Stomach (tissue), 8 donors: ENCODE measurements at regions not wholly inside any gene's neighbourhood (a gene's known extent, or its start where the extent isn't known, plus 50 kb on each side); places are given as distances from the start of the nearest gene placed in this dataset.

ENCODE experiments used
- DNase-seq, 2 donors: peaks; one replicate each; pipeline versions ENCODE4 v3.0.0 to v3.0.0-alpha.2; 2013 to 2019
- H3K27ac ChIP-seq, 5 donors: fragments of 200-600 bp in 4 of 5; sonication (generic) in 4 of 5; one replicate each; pipeline ENCODE4 v1.5.1; 2013 to 2019; ENCODE audit warnings: mild to moderate bottlenecking in 1 of 5, moderate library complexity in 1 of 5
- H3K27me3 ChIP-seq, 3 donors: fragments of 200-600 bp; sonication (generic); one replicate each; pipeline ENCODE4 v1.5.1; 2017 to 2019; ENCODE audit warnings: mixed run types in 1 of 3
- H3K36me3 ChIP-seq, 4 donors: fragments of 200-600 bp; sonication (generic); 1 replicate in 3 of 4; 2 replicates in 1 of 4; pipeline ENCODE4 v1.5.1; 2016 to 2019
- H3K4me1 ChIP-seq, 4 donors: fragments of 200-600 bp; sonication (generic); one replicate each; pipeline ENCODE4 v1.5.1; 2016 to 2019
- H3K4me3 ChIP-seq, 4 donors: fragments of 200-600 bp; sonication (generic) in 3 of 4; one replicate each; pipeline ENCODE4 v1.5.1; 2016 to 2019; ENCODE audit warnings: mild to moderate bottlenecking in 1 of 4
- H3K9me3 ChIP-seq, 4 donors: fragments of 200-600 bp; sonication (generic); one replicate each; pipeline ENCODE4 v1.5.1; 2016 to 2019
- CTCF ChIP-seq, 7 experiments: fragments of 450-650 bp in 4 of 7; fragments of 200-600 bp in 3 of 7; sonication (generic) in 3 of 7; IDR thresholded peaks; one replicate each; pipeline ENCODE4 v1.5.1; 2016 to 2019; ENCODE audit warnings: antibody characterized with exemption in 7 of 7, control low read depth in 2 of 7, mild to moderate bottlenecking in 1 of 7
- EP300 ChIP-seq: sonication (generic); formaldehyde crosslinking; IDR thresholded peaks from one replicate; pipeline ENCODE4 v1.6.1; 2017; ENCODE audit warnings: antibody characterized with exemption
- POLR2A ChIP-seq, 4 donors: fragments of 450-650 bp; IDR thresholded peaks; one replicate each; pipeline ENCODE4 v1.6.1; 2016; ENCODE audit warnings: antibody characterized with exemption in 4 of 4, control low read depth in 2 of 4, mild to moderate bottlenecking in 1 of 4, moderate library complexity in 1 of 4
- POLR2AphosphoS5 ChIP-seq, 3 donors: sonication (generic); formaldehyde crosslinking; IDR thresholded peaks; one replicate each; pipeline ENCODE4 v1.6.1; 2016; ENCODE audit warnings: antibody characterized with exemption in 3 of 3
- WGBS, 5 donors: extraction: QIAGEN DNeasy Blood & Tissue Kit in 3 of 5; methylation state at CpG; one replicate each; pipeline versions ENCODE4 v1.1.5 to v1.1.7; 2013 to 2018; 5-methylcytosine and 5-hydroxymethylcytosine counted together
- intact Hi-C: fragments of 100-400 bp; cut with DNase I; formaldehyde crosslinking; loops from one replicate; pipeline ENCODE4 v1.15.1; 2023; ENCODE audit warnings: low total_unique reads
- donor health status: healthy with polysubstance abuse.
- donor health status: Bipolar disorder and iron deficiency.
- donor health status: healthy.

DNA sequence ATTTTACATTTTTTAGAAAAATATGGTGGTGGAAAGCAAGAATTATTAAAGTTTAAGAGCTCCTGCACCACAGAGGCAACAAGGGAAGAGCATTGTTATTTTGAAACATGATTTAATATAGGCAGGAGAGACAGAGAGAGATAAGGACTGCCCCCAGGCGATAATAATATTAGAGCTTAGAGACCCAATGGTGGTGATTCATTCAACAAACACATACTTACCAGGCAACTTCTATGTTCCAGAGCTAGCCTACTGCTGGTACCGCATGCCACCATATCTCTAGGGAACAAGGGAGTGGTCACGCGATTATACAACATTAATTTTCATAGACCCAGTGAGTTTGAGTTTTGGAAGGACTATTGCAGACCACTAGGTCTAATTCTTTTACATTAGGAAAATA is 327.8 kb upstream of the SOX11 start:
- intact Hi-C loops: no loop called here
- WGBS, 5 donors: 33 to 70% (median 55%) methylated on average over 4 of the region's 4 CpGs

GRCh38 chr2:5365871-5366461 is 326.2 kb upstream of the SOX11 start:
- Histone ChIP-seq H3K9me3 (no peaks in the 10 kb centered on the region), H3K36me3 (no peaks in the 10 kb centered on the region), H3K4me3 (no peak overlapping the region), H3K4me1 (peaks cover 0 to 8% (median 3%) of the 10 kb centered on the region in 4 donors), H3K27ac (no peak overlapping the region), H3K27me3 (no peaks in the 10 kb centered on the region)
- WGBS, 5 donors: 17 to 28% (median 24%) methylated on average over 20 of the region's 20 CpGs
- intact Hi-C loops: no loop called here
- TF ChIP-seq POLR2A (IDR thresholded peaks at IDR 0.05) (no peak), CTCF (IDR thresholded peaks at IDR 0.05) (peak in 5 of 7 experiments; percentile 24 to 82 (median 51)), POLR2AphosphoS5 (IDR thresholded peaks at IDR 0.05) (peak in 1 of 3 donors; percentile 24), EP300 (no peak)
- peak; percentile 68 to 90 for DNase-seq

More for the DNA sequence above, 327.8 kb upstream of the SOX11 start:
- H3K9me3 ChIP-seq: no peaks in the 10 kb centered on the region
- no peak for TF ChIP-seq POLR2A (IDR thresholded peaks at IDR 0.05)
- peak in 1 of 3 donors; percentile 34 for TF ChIP-seq POLR2AphosphoS5 (IDR thresholded peaks at IDR 0.05)
- DNase-seq: no peak
- H3K4me1 ChIP-seq: peaks cover 0 to 8% (median 3%) of the 10 kb centered on the region in 4 donors
- no peaks in the 10 kb centered on the region for H3K27me3 ChIP-seq
- H3K36me3 ChIP-seq: no peaks in the 10 kb centered on the region
- no peak overlapping the region for H3K4me3 ChIP-seq
- no peak overlapping the region for H3K27ac ChIP-seq

DNA sequence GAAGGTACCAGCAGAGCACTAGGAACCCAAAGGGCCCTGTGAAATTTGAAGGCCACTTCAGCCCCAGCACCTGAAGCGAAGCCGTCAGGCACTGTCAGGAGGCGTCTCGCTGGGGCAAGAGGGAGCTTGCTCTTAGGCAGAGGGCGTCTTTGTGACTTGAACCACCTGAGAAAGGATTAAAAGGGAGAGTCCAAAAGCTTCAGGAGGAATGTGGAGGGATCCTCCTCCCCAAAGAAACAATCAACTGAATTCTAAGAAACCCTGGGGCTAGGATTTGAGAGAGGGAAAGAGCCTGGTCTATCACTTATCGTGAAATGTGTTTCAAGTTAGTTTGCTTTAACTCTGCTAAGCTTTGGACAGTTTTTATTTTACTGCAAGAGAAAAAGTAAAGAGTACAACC is 324.9 kb upstream of the SOX11 start:
- H3K27ac ChIP-seq: no peak overlapping the region
- no peaks in the 10 kb centered on the region for H3K36me3 ChIP-seq
- no peak for DNase-seq
- no peaks in the 10 kb centered on the region for H3K9me3 ChIP-seq
- H3K27me3 ChIP-seq: no peaks in the 10 kb centered on the region
- H3K4me3 ChIP-seq: no peak overlapping the region
- H3K4me1 ChIP-seq: peaks cover 0 to 8% (median 3%) of the 10 kb centered on the region in 4 donors
- 87 to 98% (median 94%) methylated on average over 6 of the region's 6 CpGs for WGBS, 5 donors
- intact Hi-C loops: no loop called here
- no peak for TF ChIP-seq CTCF (IDR thresholded peaks at IDR 0.05)
- TF ChIP-seq POLR2A (IDR thresholded peaks at IDR 0.05): no peak

DNA sequence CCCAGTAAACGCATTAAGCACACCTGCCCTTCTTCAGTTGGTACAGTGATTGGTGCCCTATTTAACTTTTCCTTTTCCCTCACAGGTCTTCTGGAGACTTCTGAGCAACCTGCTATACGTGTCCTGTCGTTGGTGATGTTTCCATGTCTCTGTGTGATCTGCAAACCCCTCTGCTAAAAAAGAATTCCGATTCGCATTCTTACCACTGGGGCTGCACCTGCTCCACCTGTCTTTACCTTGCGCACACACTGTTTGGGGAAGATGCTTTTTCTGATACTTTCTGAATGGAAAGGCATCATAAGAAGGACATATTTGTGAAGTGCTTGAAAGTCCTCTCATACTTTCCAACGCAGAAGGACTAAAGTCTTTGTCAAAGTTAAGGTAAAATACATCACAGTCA is 323.9 kb upstream of the SOX11 start:
- no peak overlapping the region for H3K4me3 ChIP-seq
- intact Hi-C loops: no loop called here
- TF ChIP-seq CTCF (IDR thresholded peaks at IDR 0.05) (no peak), POLR2AphosphoS5 (IDR thresholded peaks at IDR 0.05) (no peak), EP300 (no peak), POLR2A (IDR thresholded peaks at IDR 0.05) (no peak)
- peaks cover 0 to 8% (median 3%) of the 10 kb centered on the region in 4 donors for H3K4me1 ChIP-seq
- H3K36me3 ChIP-seq: no peaks in the 10 kb centered on the region
- H3K9me3 ChIP-seq: no peaks in the 10 kb centered on the region
- no peak for DNase-seq
- no peak overlapping the region for H3K27ac ChIP-seq
- no peaks in the 10 kb centered on the region for H3K27me3 ChIP-seq
- WGBS, 5 donors: 60 to 78% (median 71%) methylated on average over 7 of the region's 7 CpGs

DNA sequence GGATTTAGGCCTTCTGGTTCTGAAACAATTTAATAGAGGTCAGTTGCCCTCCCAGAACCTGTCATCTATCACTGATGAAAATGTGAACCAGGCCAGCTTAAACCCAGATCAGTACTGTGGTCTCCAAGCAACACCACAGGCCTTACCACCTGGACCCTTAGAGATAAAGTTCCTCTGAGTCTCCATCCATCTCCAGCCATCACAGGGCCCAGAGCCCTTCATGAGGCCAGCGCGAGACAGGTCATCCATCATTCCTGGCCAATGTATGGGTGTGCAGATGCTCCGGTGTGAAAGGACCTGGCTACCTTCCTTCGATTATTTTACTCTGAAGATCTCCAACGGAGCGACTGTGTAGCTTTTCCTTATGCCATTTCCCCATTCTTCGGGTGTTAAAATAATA is 322.7 kb upstream of the SOX11 start:
- DNase-seq: no peak
- Histone ChIP-seq H3K9me3 (no peaks in the 10 kb centered on the region), H3K36me3 (no peaks in the 10 kb centered on the region), H3K4me3 (no peak overlapping the region), H3K27me3 (no peaks in the 10 kb centered on the region), H3K4me1 (peaks cover 0 to 10% (median 3%) of the 10 kb centered on the region in 4 donors), H3K27ac (no peak overlapping the region)
- TF ChIP-seq EP300 (no peak), POLR2AphosphoS5 (IDR thresholded peaks at IDR 0.05) (no peak), POLR2A (IDR thresholded peaks at IDR 0.05) (no peak), CTCF (IDR thresholded peaks at IDR 0.05) (no peak)
- WGBS, 5 donors: 81 to 88% (median 88%) methylated on average over 7 of the region's 7 CpGs
- intact Hi-C loops: no loop called here
